ENCODE measurements at regions not wholly inside any gene's neighbourhood (a gene's known extent, or its start where the extent isn't known, plus 50 kb on each side); places are given as distances from the start of the nearest gene placed in this dataset.

GRCh38 chr20:21947406-21947805 is 241.9 kb downstream of the PAX1 start:
- no peaks in the 10 kb centered on the region for H3K36me3 Mint-ChIP-seq (ENCODE audit: insufficient read depth, unreplicated experiment)
- TF ChIP-seq CTCF (IDR thresholded peaks at IDR 0.05; ENCODE audit: unreplicated experiment): no peak
- no peak overlapping the region for H3K27ac Mint-ChIP-seq (ENCODE audit: low read depth, unreplicated experiment)
- no TSS peak for BruUV-seq (replicated peaks)
- H3K27me3 Mint-ChIP-seq (ENCODE audit: insufficient read depth, unreplicated experiment): peaks cover 30% of the 10 kb centered on the region
- intact Hi-C loops (cut with micrococcal nuclease): no loop called here
- ChIA-PET POLR2A (no interaction called here), CTCF (interaction anchor here (0.6 kb wide), 1 partner anchor 38 kb away, joined by 3 read pairs; no protein-coding TSS in a partner anchor)
- no peak overlapping the region for H3K4me3 Mint-ChIP-seq (ENCODE audit: unreplicated experiment)
- no peaks in the 10 kb centered on the region for H3K4me1 Mint-ChIP-seq (ENCODE audit: insufficient read depth, unreplicated experiment)
- no peaks in the 10 kb centered on the region for H3K9me3 Mint-ChIP-seq (ENCODE audit: unreplicated experiment)
- no peak for DNase-seq (ENCODE audit: unreplicated experiment)

DNA sequence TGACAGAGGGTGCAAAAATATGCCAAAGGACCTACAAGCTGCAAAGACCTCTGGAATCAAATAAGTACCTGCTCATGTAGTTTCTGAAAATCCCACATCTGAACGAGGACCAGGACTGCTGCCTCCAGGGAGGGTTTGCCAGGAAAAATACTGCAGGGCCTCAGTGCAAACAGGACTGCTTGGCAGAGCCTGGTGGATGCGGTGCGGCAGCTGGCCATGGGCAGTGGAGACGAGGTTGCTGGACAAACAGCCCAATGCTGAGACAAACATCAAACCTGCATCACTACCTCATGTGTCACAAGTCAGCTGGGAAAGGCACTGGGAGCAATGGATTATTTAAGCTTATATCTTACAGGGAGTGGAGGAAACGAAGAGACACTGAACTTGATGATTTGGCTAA is 238.8 kb downstream of the PAX1 start:
- Mint-ChIP-seq H3K4me1 (ENCODE audit: insufficient read depth, unreplicated experiment) (no peaks in the 10 kb centered on the region), H3K4me3 (ENCODE audit: unreplicated experiment) (no peak overlapping the region), H3K9me3 (ENCODE audit: unreplicated experiment) (no peaks in the 10 kb centered on the region), H3K27me3 (ENCODE audit: insufficient read depth, unreplicated experiment) (peaks cover 8% of the 10 kb centered on the region), H3K27ac (ENCODE audit: low read depth, unreplicated experiment) (no peak overlapping the region), H3K36me3 (ENCODE audit: insufficient read depth, unreplicated experiment) (no peaks in the 10 kb centered on the region)
- intact Hi-C loops (cut with micrococcal nuclease): no loop called here
- no peak for DNase-seq (ENCODE audit: unreplicated experiment)
- no TSS peak for BruUV-seq (replicated peaks)
- ChIA-PET POLR2A (no interaction called here), CTCF (interaction anchor here (0.6 to 0.7 kb wide), 2 partner anchors 82 to 300 kb away, joined by 3 to 4 read pairs; no protein-coding TSS in a partner anchor)
- no peak for TF ChIP-seq CTCF (IDR thresholded peaks at IDR 0.05; ENCODE audit: unreplicated experiment)

GRCh38 chr20:21941941-21942805 is 236.7 kb downstream of the PAX1 start:
- no peaks in the 10 kb centered on the region for H3K4me1 Mint-ChIP-seq (ENCODE audit: insufficient read depth, unreplicated experiment)
- no peaks in the 10 kb centered on the region for H3K9me3 Mint-ChIP-seq (ENCODE audit: unreplicated experiment)
- intact Hi-C loops (cut with micrococcal nuclease): no loop called here
- no TSS peak for BruUV-seq (replicated peaks)
- no peaks in the 10 kb centered on the region for H3K27me3 Mint-ChIP-seq (ENCODE audit: insufficient read depth, unreplicated experiment)
- TF ChIP-seq CTCF (IDR thresholded peaks at IDR 0.05; ENCODE audit: unreplicated experiment): no peak
- H3K36me3 Mint-ChIP-seq (ENCODE audit: insufficient read depth, unreplicated experiment): no peaks in the 10 kb centered on the region
- no peak for DNase-seq (ENCODE audit: unreplicated experiment)
- ChIA-PET CTCF (no interaction called here), POLR2A (no interaction called here)
- H3K4me3 Mint-ChIP-seq (ENCODE audit: unreplicated experiment): no peak overlapping the region
- H3K27ac Mint-ChIP-seq (ENCODE audit: low read depth, unreplicated experiment): no peak overlapping the region

DNA sequence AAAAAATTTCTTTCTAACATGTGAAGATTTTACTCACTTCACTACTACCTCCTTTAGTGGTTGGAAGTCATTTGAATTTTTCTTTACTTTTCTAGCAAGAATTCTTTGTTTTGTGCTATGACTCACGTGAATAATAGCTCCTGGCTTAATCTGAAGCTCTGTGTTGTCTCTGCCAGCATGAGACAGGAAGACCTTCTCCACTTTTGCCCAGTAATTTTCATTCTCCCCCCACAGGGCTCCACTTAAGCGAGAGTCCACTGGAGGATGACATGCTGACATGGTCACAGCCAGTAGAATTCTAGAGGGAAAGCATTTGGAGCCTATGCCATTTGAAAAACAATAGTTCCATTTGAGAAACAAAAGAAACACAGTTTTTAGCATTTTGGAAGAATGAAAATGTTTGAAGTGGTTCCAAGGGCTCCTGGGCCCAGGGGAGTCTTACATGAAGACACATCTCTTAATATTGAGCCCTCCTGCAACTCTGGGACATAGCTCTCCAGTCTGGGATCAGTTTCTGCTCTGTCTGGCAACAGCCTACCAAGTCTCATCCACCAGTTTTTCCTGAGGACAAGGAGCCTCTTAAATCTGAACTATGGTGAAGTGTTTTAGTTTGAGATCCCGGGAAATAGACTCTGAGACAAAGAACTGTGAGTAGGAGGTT is 231.4 kb downstream of the PAX1 start:
- intact Hi-C loops (cut with micrococcal nuclease): no loop called here
- Mint-ChIP-seq H3K27me3 (ENCODE audit: insufficient read depth, unreplicated experiment) (no peaks in the 10 kb centered on the region), H3K9me3 (ENCODE audit: unreplicated experiment) (no peaks in the 10 kb centered on the region), H3K27ac (ENCODE audit: low read depth, unreplicated experiment) (no peak overlapping the region), H3K36me3 (ENCODE audit: insufficient read depth, unreplicated experiment) (no peaks in the 10 kb centered on the region), H3K4me3 (ENCODE audit: unreplicated experiment) (no peak overlapping the region), H3K4me1 (ENCODE audit: insufficient read depth, unreplicated experiment) (no peaks in the 10 kb centered on the region)
- no peak for DNase-seq (ENCODE audit: unreplicated experiment)
- ChIA-PET POLR2A (no interaction called here), CTCF (interaction anchor here (1.6 kb wide), 1 partner anchor 90 kb away, joined by 3 read pairs; no protein-coding TSS in a partner anchor)
- BruUV-seq (replicated peaks): no TSS peak
- no peak for TF ChIP-seq CTCF (IDR thresholded peaks at IDR 0.05; ENCODE audit: unreplicated experiment)
